Lung (tissue), 11 donors: ENCODE measurements at regions not wholly inside any gene's neighbourhood (a gene's known extent, or its start where the extent isn't known, plus 50 kb on each side); places are given as distances from the start of the nearest gene placed in this dataset.
"Not testable (repeated sequence)": the region's sequence is repeated elsewhere in the genome, so short reads cannot be mapped to it uniquely, and the experiment has no call there.

Experiments used
- ATAC-seq: fragments of 200-7000 bp; cut with Tn5 transposase; one replicate; pipeline ENCODE4 v1.9.1; 2020; ENCODE audit warnings: moderate number of reproducible peaks; ENCODE audit not compliant: insufficient read depth, low FRiP score
- DNase-seq, 3 donors: peaks; one replicate each; pipeline ENCODE4 v3.0.0-alpha.2; 2013 to 2017
- H3K27ac ChIP-seq, 2 donors: one replicate each; pipeline ENCODE4 v1.5.1; 2013; ENCODE audit warnings: mild to moderate bottlenecking in 2 of 2, moderate library complexity in 2 of 2, control low read depth in 1 of 2, inconsistent platforms in 1 of 2, low read depth in 1 of 2, low read length in 1 of 2
- H3K27me3 ChIP-seq, 3 donors: one replicate each; pipeline ENCODE4 v1.5.1; 2013; ENCODE audit warnings: low read length in 2 of 3; ENCODE audit not compliant: control insufficient read depth in 3 of 3, insufficient read depth in 3 of 3
- H3K36me3 ChIP-seq, 4 donors: one replicate each; pipeline ENCODE4 v1.5.1; 2013; ENCODE audit warnings: low read length in 4 of 4, mild to moderate bottlenecking in 1 of 4, moderate library complexity in 1 of 4; ENCODE audit not compliant: control insufficient read depth in 4 of 4, insufficient read depth in 4 of 4
- H3K4me1 ChIP-seq, 5 donors: one replicate each; pipeline ENCODE4 v1.5.1; 2013; ENCODE audit warnings: low read length in 5 of 5, mild to moderate bottlenecking in 2 of 5, moderate library complexity in 1 of 5; ENCODE audit not compliant: control insufficient read depth in 5 of 5, insufficient read depth in 5 of 5
- H3K4me3 ChIP-seq: one replicate; pipeline ENCODE4 v1.5.1; 2013; ENCODE audit warnings: mild to moderate bottlenecking, control low read depth, moderate library complexity
- H3K9ac ChIP-seq, 2 donors: one replicate each; pipeline ENCODE4 v1.5.1; 2013; ENCODE audit warnings: low read length in 2 of 2, control low read depth in 1 of 2; ENCODE audit not compliant: insufficient read depth in 1 of 2
- H3K9me3 ChIP-seq, 4 donors: one replicate each; pipeline ENCODE4 v1.5.1; 2013; ENCODE audit warnings: low read length in 3 of 4, mild to moderate bottlenecking in 1 of 4, moderate library complexity in 1 of 4; ENCODE audit not compliant: control insufficient read depth in 4 of 4, insufficient read depth in 3 of 4
- WGBS, 2 donors: extraction: QIAGEN DNeasy Blood & Tissue Kit; methylation state at CpG; one replicate each; pipeline ENCODE4 v1.1.7; 2013; 5-methylcytosine and 5-hydroxymethylcytosine counted together
- TF ChIP-seq, protein P1 (sequence below): IDR thresholded peaks from 2 replicates; pipeline ENCODE4 v1.5.1; 2012; ENCODE audit warnings: mild to moderate bottlenecking; ENCODE audit errors: control extremely low read depth, extremely low read depth
- donor health status: control.
- donor health status: control.
- donor health status: Bipolar disorder and iron deficiency.
- donor health status: healthy.
- donor health status: DM: yes; HTN: yes; CAD: no.

- no peak for ATAC-seq
- Histone ChIP-seq H3K36me3 (peaks cover 0 to 5% (median 1%) of the 10 kb centered on the region in 4 donors), H3K4me1 (peaks cover 3 to 20% (median 4%) of the 10 kb centered on the region in 5 donors), H3K9ac (no peak overlapping the region), H3K27me3 (no peaks in the 10 kb centered on the region), H3K4me3 (no peak overlapping the region), H3K27ac (no peak overlapping the region), H3K9me3 (no peaks in the 10 kb centered on the region)
- no peak for DNase-seq
- 73 to 89% methylated on average over 12 of the region's 12 CpGs for WGBS, 2 donors
- TF ChIP-seq, protein P1, sequence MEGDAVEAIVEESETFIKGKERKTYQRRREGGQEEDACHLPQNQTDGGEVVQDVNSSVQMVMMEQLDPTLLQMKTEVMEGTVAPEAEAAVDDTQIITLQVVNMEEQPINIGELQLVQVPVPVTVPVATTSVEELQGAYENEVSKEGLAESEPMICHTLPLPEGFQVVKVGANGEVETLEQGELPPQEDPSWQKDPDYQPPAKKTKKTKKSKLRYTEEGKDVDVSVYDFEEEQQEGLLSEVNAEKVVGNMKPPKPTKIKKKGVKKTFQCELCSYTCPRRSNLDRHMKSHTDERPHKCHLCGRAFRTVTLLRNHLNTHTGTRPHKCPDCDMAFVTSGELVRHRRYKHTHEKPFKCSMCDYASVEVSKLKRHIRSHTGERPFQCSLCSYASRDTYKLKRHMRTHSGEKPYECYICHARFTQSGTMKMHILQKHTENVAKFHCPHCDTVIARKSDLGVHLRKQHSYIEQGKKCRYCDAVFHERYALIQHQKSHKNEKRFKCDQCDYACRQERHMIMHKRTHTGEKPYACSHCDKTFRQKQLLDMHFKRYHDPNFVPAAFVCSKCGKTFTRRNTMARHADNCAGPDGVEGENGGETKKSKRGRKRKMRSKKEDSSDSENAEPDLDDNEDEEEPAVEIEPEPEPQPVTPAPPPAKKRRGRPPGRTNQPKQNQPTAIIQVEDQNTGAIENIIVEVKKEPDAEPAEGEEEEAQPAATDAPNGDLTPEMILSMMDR = no peak
These were observed 123.4 kb upstream of the VKORC1L1 start for GRCh38 chr7:65749518-65749917.

DNA sequence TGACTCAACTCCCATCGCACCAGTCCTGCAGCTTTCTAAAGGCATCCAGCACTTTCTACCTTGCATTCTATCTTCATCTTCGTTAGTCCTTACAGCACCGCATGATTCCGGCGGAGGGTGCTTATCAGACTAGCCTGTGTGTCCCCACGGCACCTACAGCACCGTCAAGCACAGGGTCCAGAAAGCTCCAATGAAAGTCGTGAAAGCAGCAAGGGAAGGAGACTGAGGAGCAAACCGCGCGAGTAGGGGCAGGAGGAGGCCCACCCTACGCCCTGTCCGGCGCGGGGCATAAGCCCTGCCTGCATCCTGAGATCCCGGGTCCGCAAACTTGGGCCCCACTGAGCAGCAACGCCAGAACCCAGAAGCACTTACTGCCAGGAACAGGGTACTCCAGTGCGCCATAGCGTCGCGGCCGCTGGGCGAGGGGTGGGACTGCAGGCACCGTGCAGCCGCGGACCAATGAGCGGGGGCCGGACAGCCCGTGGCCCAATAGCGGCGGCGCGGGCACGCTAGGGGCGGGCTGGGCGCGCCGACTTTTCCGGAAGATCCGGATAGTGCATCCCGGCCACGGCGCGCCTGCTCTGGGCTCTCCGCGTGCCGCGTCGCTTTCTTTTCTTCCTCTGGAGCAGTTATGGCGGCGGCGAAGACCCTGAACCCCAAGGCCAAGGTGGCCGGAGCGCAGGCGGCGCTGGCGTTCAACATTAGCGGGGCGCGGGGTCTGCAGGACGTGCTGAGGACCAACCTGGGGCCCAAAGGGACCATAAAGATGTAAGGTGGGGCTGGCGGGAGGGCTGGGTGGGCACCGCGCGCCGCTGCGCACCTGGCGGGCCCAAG, 122.1 kb upstream of the VKORC1L1 start:
- H3K27me3 ChIP-seq = no peaks in the 10 kb centered on the region
- H3K4me1 ChIP-seq = peaks cover 3 to 17% (median 4%) of the 10 kb centered on the region in 5 donors
- 0% methylated on average over 41 to 69 of the region's 69 CpGs for WGBS, 2 donors

DNA sequence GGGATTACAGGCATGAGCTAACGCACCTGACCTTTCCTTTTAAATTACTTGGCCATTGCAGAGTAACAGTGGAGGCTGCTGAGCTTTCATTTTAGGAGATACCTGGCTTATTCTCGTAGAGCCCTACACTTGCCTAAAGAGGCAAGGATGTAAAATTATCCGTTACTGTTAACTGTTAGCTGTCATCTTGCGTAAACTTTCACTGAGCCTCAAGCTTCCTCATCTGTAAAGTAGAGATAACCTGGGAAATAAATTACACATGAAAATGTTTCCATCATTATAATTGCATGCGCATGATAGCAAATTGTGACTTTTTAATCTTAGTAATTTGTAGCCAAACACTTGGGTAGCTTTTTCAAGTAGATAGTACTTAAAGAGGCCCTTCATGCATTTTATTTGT, 118.8 kb upstream of the VKORC1L1 start:
- not testable (repeated sequence) for H3K27me3 ChIP-seq, H3K27ac ChIP-seq, H3K4me3 ChIP-seq, H3K9ac ChIP-seq, DNase-seq, ATAC-seq, H3K9me3 ChIP-seq, H3K36me3 ChIP-seq
- H3K4me1 ChIP-seq = peaks cover 0 to 12% (median 3%) of the 10 kb centered on the region in 5 donors
- 59 to 83% methylated on average over 5 of the region's 5 CpGs for WGBS, 2 donors

More for the DNA sequence above, 122.1 kb upstream of the VKORC1L1 start:
- no peaks in the 10 kb centered on the region for H3K9me3 ChIP-seq
- TF ChIP-seq, protein P1 = no peak
- peak overlapping the region; percentile 90 to 95 for H3K27ac ChIP-seq
- peak overlapping the region; percentile 88 for H3K4me3 ChIP-seq
- DNase-seq (peak; percentile 91 to 93 (median 92)), ATAC-seq (peak; percentile 100)
- peaks cover 0 to 5% (median 2%) of the 10 kb centered on the region in 4 donors for H3K36me3 ChIP-seq
- peak overlapping the region; percentile 77 to 93 for H3K9ac ChIP-seq

- not testable (repeated sequence) for H3K36me3 ChIP-seq
- 96 to 100% methylated on average over 1 of the region's 1 CpG for WGBS, 2 donors
These were observed 113.9 kb upstream of the VKORC1L1 start for GRCh38 chr7:65758991-65759390.

DNA sequence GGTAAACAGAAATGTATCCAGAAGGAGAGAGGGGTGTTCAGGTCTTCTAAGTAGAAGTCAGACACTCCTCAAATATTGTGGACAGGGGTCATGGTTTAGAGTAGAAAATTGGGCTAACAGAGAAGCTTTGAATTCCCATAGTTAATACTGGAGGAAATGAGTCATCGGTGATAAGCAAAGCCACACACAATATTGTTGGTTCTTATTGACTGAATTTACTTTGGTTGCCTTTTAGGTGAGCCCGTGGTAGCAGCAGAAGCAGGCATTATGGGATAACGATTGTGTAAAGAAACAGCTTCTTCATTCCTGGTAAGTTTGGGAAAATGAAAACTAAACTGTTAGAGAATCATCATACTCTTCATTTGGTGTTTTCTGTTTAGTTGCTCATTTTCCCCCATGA, 110.2 kb upstream of the VKORC1L1 start:
- H3K27ac ChIP-seq, ATAC-seq: not testable (repeated sequence)
- WGBS, 2 donors = 64 to 66% methylated on average over 3 of the region's 3 CpGs

More at GRCh38 chr7:65758991-65759390, 113.9 kb upstream of the VKORC1L1 start:
- not testable (repeated sequence) for H3K27ac ChIP-seq, H3K9ac ChIP-seq, H3K4me3 ChIP-seq, ATAC-seq, H3K9me3 ChIP-seq, DNase-seq, H3K4me1 ChIP-seq, H3K27me3 ChIP-seq

DNA sequence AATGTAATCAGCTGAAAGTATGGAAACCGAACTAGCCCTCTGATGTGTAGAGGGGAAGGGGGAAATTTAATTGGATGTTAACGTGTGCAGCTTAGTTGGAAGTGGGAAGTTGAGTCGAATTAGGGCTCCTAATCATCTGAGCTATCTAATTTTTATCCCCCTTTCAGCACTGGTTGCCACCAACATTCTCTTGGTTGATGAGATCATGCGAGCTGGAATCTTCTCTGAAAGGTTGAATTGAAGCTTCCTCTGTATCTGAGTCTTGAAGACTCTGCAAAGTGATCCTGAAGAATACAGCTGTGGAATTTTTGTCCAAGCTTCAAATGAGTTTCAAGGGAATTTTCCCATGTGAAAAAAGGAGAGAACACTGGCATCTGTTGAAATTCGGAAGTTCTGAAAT, 109.8 kb upstream of the VKORC1L1 start:
- DNase-seq, H3K4me3 ChIP-seq, H3K9ac ChIP-seq, H3K27ac ChIP-seq, H3K27me3 ChIP-seq, H3K36me3 ChIP-seq, H3K4me1 ChIP-seq, ATAC-seq, H3K9me3 ChIP-seq: not testable (repeated sequence)
- 79 to 88% methylated on average over 5 of the region's 5 CpGs for WGBS, 2 donors

More for the DNA sequence above, 110.2 kb upstream of the VKORC1L1 start:
- H3K4me3 ChIP-seq, DNase-seq, H3K4me1 ChIP-seq, H3K9me3 ChIP-seq, H3K36me3 ChIP-seq, H3K9ac ChIP-seq, H3K27me3 ChIP-seq: not testable (repeated sequence)
